22Rv1 (cell line): ENCODE measurements at regions not wholly inside any gene's neighbourhood (a gene's known extent, or its start where the extent isn't known, plus 50 kb on each side); places are given as distances from the start of the nearest gene placed in this dataset.

Experiments
- ZFX ChIP-seq: fragments of 450-650 bp; IDR thresholded peaks from 2 replicates; pipeline ENCODE4 v1.6.1; 2017; ENCODE audit warnings: antibody characterized with exemption, borderline replicate concordance
- TF ChIP-seq, protein P1 (sequence below): fragments of 450-650 bp; IDR thresholded peaks from 2 replicates; pipeline ENCODE4 v1.5.1; 2017; ENCODE audit warnings: mild to moderate bottlenecking

DNA sequence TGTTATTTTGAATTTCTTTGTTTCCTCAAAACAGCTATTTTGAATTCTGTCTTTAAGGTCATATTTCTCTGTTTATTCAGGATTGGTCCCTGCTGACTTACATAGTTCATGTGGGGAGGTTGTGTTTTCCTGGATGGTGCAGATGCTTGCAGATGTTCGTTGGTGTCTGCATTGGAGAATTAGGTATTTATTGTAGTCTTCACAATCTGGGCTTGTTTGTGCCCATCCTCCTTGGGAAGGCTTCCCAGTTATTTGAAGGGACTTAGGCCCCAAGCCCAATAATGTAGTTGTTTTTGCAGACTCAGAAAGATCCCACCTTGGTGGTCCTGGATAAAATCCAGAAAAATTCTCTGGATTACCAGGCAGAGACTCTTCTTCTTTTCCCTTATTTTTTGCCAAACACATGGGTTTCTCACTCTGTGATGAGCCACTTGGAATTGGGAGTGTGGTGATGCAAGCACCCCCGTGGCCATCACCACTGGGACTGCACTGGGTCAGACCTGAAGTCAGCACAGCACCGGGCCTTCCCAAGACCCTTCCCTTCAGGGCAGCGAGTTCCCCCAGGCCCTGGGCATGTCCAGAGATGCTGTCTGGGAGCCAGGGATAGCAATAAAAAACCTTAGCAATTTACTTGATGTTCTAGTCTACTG is 81.6 kb upstream of the EZR start:
- TF ChIP-seq, protein P1, sequence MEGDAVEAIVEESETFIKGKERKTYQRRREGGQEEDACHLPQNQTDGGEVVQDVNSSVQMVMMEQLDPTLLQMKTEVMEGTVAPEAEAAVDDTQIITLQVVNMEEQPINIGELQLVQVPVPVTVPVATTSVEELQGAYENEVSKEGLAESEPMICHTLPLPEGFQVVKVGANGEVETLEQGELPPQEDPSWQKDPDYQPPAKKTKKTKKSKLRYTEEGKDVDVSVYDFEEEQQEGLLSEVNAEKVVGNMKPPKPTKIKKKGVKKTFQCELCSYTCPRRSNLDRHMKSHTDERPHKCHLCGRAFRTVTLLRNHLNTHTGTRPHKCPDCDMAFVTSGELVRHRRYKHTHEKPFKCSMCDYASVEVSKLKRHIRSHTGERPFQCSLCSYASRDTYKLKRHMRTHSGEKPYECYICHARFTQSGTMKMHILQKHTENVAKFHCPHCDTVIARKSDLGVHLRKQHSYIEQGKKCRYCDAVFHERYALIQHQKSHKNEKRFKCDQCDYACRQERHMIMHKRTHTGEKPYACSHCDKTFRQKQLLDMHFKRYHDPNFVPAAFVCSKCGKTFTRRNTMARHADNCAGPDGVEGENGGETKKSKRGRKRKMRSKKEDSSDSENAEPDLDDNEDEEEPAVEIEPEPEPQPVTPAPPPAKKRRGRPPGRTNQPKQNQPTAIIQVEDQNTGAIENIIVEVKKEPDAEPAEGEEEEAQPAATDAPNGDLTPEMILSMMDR, result no peak
- no peak for TF ChIP-seq ZFX
